HepG2 (cell line): ENCODE measurements at regions not wholly inside any gene's neighbourhood (a gene's known extent, or its start where the extent isn't known, plus 50 kb on each side); places are given as distances from the start of the nearest gene placed in this dataset.
A peak's percentile ranks its signal among the peaks of the same experiment; 100 is the strongest.

Experiments
- HHEX ChIP-seq: IDR thresholded peaks from 2 replicates; pipeline ENCODE4 v1.6.1; 2016; ENCODE audit warnings: control low read depth
- HOXA3 ChIP-seq: sonication (generic); formaldehyde crosslinking; IDR thresholded peaks from 2 replicates; pipeline ENCODE4 v1.5.0; 2020; ENCODE audit warnings: missing genetic modification reagents
- KAT8 ChIP-seq: IDR thresholded peaks from 2 replicates; pipeline ENCODE4 v1.6.1; 2016; ENCODE audit warnings: missing genetic modification reagents, missing compliant biosample characterization
- MBNL3 ChIP-seq: fragments of 250-450 bp; sonication (Bioruptor Pico); conservative IDR thresholded peaks from 2 replicates; pipeline ENCODE4 v1.8.0; 2022; ENCODE audit warnings: mild to moderate bottlenecking, inconsistent platforms
- NKX3-1 ChIP-seq: sonication (generic); formaldehyde crosslinking; IDR thresholded peaks from 2 replicates; pipeline ENCODE4 v1.5.0; 2020; ENCODE audit warnings: missing genetic modification reagents
- SNAI1 ChIP-seq: sonication (generic); formaldehyde crosslinking; IDR thresholded peaks from 2 replicates; pipeline ENCODE4 v1.5.0; 2020; ENCODE audit warnings: mild to moderate bottlenecking, missing genetic modification reagents, borderline replicate concordance
- TARDBP ChIP-seq: sonication (generic); formaldehyde crosslinking; IDR thresholded peaks from 2 replicates; pipeline ENCODE4 v1.8.0; 2022; ENCODE audit warnings: mild to moderate bottlenecking, missing genetic modification reagents
- THYN1 ChIP-seq: sonication (generic); formaldehyde crosslinking; IDR thresholded peaks from 2 replicates; pipeline ENCODE4 v1.8.1; 2023; ENCODE audit warnings: low read depth, mild to moderate bottlenecking, moderate library complexity, missing genetic modification reagents, borderline replicate concordance
- ZNF138 ChIP-seq: sonication (generic); formaldehyde crosslinking; IDR thresholded peaks from 2 replicates; pipeline ENCODE4 v1.5.0; 2020; ENCODE audit warnings: mild to moderate bottlenecking, low read depth, missing genetic modification reagents
- ZNF460 ChIP-seq: sonication (generic); formaldehyde crosslinking; IDR thresholded peaks from 2 replicates; pipeline ENCODE4 v1.5.1; 2020; ENCODE audit warnings: missing genetic modification reagents, mild to moderate bottlenecking, borderline replicate concordance
- ZNF501 ChIP-seq: sonication (generic); formaldehyde crosslinking; IDR thresholded peaks from 2 replicates; pipeline ENCODE4 v1.5.1; 2020; ENCODE audit warnings: mild to moderate bottlenecking, moderate library complexity, missing genetic modification reagents
- ZNF605 ChIP-seq: sonication (generic); formaldehyde crosslinking; IDR thresholded peaks from 2 replicates; pipeline ENCODE4 v1.8.0; 2022; ENCODE audit warnings: mild to moderate bottlenecking, missing genetic modification reagents
- ZNF75D ChIP-seq: sonication (generic); formaldehyde crosslinking; IDR thresholded peaks from 2 replicates; pipeline ENCODE4 v1.8.1; 2023; ENCODE audit warnings: missing genetic modification reagents, mild to moderate bottlenecking, borderline replicate concordance
- ZSCAN12 ChIP-seq: sonication (generic); formaldehyde crosslinking; IDR thresholded peaks from 2 replicates; pipeline ENCODE4 v1.9.0; 2021; ENCODE audit warnings: mild to moderate bottlenecking, missing genetic modification reagents
- ZSCAN5A ChIP-seq: sonication (generic); formaldehyde crosslinking; IDR thresholded peaks from 2 replicates; pipeline ENCODE4 v1.8.0; 2022; ENCODE audit warnings: mild to moderate bottlenecking, missing genetic modification reagents, borderline replicate concordance
- TF ChIP-seq, protein P1 (sequence below): sonication (generic); formaldehyde crosslinking; IDR thresholded peaks from 2 replicates; pipeline ENCODE4 v1.5.0; 2020; ENCODE audit warnings: mild to moderate bottlenecking, missing genetic modification reagents
- TF ChIP-seq, protein P2 (sequence below): sonication (generic); formaldehyde crosslinking; IDR thresholded peaks from 2 replicates; pipeline ENCODE4 v1.4.0; 2020; ENCODE audit warnings: missing genetic modification reagents
- TF ChIP-seq, protein P3 (sequence below): IDR thresholded peaks from 2 replicates; pipeline ENCODE4 v1.6.1; 2016

GRCh38 chr19:57068921-57069697 lies 50.7 kb upstream of the USP29 start (continued):
- TF ChIP-seq, protein P1, sequence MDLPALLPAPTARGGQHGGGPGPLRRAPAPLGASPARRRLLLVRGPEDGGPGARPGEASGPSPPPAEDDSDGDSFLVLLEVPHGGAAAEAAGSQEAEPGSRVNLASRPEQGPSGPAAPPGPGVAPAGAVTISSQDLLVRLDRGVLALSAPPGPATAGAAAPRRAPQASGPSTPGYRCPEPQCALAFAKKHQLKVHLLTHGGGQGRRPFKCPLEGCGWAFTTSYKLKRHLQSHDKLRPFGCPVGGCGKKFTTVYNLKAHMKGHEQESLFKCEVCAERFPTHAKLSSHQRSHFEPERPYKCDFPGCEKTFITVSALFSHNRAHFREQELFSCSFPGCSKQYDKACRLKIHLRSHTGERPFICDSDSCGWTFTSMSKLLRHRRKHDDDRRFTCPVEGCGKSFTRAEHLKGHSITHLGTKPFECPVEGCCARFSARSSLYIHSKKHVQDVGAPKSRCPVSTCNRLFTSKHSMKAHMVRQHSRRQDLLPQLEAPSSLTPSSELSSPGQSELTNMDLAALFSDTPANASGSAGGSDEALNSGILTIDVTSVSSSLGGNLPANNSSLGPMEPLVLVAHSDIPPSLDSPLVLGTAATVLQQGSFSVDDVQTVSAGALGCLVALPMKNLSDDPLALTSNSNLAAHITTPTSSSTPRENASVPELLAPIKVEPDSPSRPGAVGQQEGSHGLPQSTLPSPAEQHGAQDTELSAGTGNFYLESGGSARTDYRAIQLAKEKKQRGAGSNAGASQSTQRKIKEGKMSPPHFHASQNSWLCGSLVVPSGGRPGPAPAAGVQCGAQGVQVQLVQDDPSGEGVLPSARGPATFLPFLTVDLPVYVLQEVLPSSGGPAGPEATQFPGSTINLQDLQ (CRISPR knock-in tag), result 0 out of 2 replicates have a peak, but pooled peaks have one; percentile 32
- TF ChIP-seq ZSCAN5A (CRISPR knock-in tag), result no peak
- TF ChIP-seq ZNF501 (CRISPR knock-in tag), result peak; percentile 73
- TF ChIP-seq HOXA3 (CRISPR knock-in tag), result peak; percentile 54
- TF ChIP-seq THYN1 (CRISPR knock-in tag), result no peak
- no peak for TF ChIP-seq TARDBP (CRISPR knock-in tag)
- TF ChIP-seq ZNF605 (CRISPR knock-in tag), result peak; percentile 59; the same call in 1 of the 2 replicates
- no peak for TF ChIP-seq ZNF138 (CRISPR knock-in tag)
- TF ChIP-seq KAT8, result peak; percentile 42; the same call in 1 of the 2 replicates
- TF ChIP-seq ZNF75D (CRISPR knock-in tag), result no peak
- no peak for TF ChIP-seq ZNF460 (CRISPR knock-in tag)
- no peak for TF ChIP-seq SNAI1 (CRISPR knock-in tag)
- TF ChIP-seq, protein P2, sequence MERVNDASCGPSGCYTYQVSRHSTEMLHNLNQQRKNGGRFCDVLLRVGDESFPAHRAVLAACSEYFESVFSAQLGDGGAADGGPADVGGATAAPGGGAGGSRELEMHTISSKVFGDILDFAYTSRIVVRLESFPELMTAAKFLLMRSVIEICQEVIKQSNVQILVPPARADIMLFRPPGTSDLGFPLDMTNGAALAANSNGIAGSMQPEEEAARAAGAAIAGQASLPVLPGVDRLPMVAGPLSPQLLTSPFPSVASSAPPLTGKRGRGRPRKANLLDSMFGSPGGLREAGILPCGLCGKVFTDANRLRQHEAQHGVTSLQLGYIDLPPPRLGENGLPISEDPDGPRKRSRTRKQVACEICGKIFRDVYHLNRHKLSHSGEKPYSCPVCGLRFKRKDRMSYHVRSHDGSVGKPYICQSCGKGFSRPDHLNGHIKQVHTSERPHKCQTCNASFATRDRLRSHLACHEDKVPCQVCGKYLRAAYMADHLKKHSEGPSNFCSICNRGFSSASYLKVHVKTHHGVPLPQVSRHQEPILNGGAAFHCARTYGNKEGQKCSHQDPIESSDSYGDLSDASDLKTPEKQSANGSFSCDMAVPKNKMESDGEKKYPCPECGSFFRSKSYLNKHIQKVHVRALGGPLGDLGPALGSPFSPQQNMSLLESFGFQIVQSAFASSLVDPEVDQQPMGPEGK (CRISPR knock-in tag), result no peak
- no peak for TF ChIP-seq ZSCAN12 (CRISPR knock-in tag)
- no peak for TF ChIP-seq MBNL3
- TF ChIP-seq, protein P3, sequence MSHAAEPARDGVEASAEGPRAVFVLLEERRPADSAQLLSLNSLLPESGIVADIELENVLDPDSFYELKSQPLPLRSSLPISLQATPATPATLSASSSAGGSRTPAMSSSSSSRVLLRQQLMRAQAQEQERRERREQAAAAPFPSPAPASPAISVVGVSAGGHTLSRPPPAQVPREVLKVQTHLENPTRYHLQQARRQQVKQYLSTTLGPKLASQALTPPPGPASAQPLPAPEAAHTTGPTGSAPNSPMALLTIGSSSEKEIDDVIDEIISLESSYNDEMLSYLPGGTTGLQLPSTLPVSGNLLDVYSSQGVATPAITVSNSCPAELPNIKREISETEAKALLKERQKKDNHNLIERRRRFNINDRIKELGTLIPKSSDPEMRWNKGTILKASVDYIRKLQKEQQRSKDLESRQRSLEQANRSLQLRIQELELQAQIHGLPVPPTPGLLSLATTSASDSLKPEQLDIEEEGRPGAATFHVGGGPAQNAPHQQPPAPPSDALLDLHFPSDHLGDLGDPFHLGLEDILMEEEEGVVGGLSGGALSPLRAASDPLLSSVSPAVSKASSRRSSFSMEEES (CRISPR knock-in tag), result 0 out of 2 replicates have a peak, but pooled peaks have one; percentile 33
- TF ChIP-seq HHEX (CRISPR knock-in tag), result no peak
- TF ChIP-seq NKX3-1 (CRISPR knock-in tag), result no peak
